MM.1S (cell line): ENCODE measurements at regions not wholly inside any gene's neighbourhood (a gene's known extent, or its start where the extent isn't known, plus 50 kb on each side); places are given as distances from the start of the nearest gene placed in this dataset.

Experiments
- EZH2 ChIP-seq: fragments of 300-600 bp; sonication (generic); optimal IDR thresholded peaks from 2 replicates; pipeline ENCODE3; 2017; ENCODE audit warnings: low read depth, mild to moderate bottlenecking, antibody characterized with exemption, low read length, mixed read lengths
- EZH2phosphoT487 ChIP-seq: fragments of 300-600 bp; sonication (generic); IDR thresholded peaks from 2 replicates; pipeline ENCODE4 v1.6.1; 2018; ENCODE audit warnings: antibody characterized with exemption, low read length
- TF ChIP-seq, protein P1 (sequence below): fragments of 300-600 bp; sonication (generic); IDR thresholded peaks from 2 replicates; pipeline ENCODE4 v1.5.1; 2016; ENCODE audit warnings: antibody characterized with exemption, low read length, mixed read lengths

GRCh38 chr3:115217292-115217677 lies 70.2 kb upstream of the ZBTB20 start:
- TF ChIP-seq, protein P1, sequence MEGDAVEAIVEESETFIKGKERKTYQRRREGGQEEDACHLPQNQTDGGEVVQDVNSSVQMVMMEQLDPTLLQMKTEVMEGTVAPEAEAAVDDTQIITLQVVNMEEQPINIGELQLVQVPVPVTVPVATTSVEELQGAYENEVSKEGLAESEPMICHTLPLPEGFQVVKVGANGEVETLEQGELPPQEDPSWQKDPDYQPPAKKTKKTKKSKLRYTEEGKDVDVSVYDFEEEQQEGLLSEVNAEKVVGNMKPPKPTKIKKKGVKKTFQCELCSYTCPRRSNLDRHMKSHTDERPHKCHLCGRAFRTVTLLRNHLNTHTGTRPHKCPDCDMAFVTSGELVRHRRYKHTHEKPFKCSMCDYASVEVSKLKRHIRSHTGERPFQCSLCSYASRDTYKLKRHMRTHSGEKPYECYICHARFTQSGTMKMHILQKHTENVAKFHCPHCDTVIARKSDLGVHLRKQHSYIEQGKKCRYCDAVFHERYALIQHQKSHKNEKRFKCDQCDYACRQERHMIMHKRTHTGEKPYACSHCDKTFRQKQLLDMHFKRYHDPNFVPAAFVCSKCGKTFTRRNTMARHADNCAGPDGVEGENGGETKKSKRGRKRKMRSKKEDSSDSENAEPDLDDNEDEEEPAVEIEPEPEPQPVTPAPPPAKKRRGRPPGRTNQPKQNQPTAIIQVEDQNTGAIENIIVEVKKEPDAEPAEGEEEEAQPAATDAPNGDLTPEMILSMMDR = no peak
- no peak for TF ChIP-seq EZH2
- no peak for TF ChIP-seq EZH2phosphoT487
